Cardiac muscle cell (in vitro differentiated cells and primary cell): ENCODE measurements at regions not wholly inside any gene's neighbourhood (a gene's known extent, or its start where the extent isn't known, plus 50 kb on each side); places are given as distances from the start of the nearest gene placed in this dataset.

Source experiments
- DNase-seq, 2 donors: peaks; one replicate each; pipeline versions ENCODE4 v3.0.0 to v3.0.0-alpha.2; 2010 to 2017; ENCODE audit warnings: low read depth in 1 of 2, low spot score in 1 of 2
- H3K27ac ChIP-seq: fragments of 200-600 bp; sonication (generic); 2 replicates; pipeline ENCODE4 v1.5.1; 2016
- H3K27me3 ChIP-seq: fragments of 200-600 bp; sonication (generic); 2 replicates; pipeline ENCODE4 v1.6.0; 2016; ENCODE audit warnings: control low read depth
- H3K36me3 ChIP-seq: fragments of 200-600 bp; sonication (generic); 2 replicates; pipeline ENCODE4 v1.5.1; 2016; ENCODE audit warnings: control low read depth
- H3K4me1 ChIP-seq: fragments of 200-600 bp; sonication (generic); 2 replicates; pipeline ENCODE4 v1.8.1; 2017; ENCODE audit warnings: low read depth, mild to moderate bottlenecking, mixed run types
- H3K4me3 ChIP-seq: fragments of 200-600 bp; sonication (generic); 2 replicates; pipeline ENCODE4 v1.5.1; 2016; ENCODE audit warnings: mild to moderate bottlenecking
- H3K9me3 ChIP-seq: fragments of 200-600 bp; sonication (generic); 2 replicates; pipeline ENCODE4 v1.5.1; 2017; ENCODE audit warnings: low read depth, mild to moderate bottlenecking, control low read depth
- TF ChIP-seq, protein P1 (sequence below): IDR thresholded peaks from 2 replicates; pipeline ENCODE4 v1.5.1; 2012; ENCODE audit warnings: low read depth, mild to moderate bottlenecking, low read length

DNA sequence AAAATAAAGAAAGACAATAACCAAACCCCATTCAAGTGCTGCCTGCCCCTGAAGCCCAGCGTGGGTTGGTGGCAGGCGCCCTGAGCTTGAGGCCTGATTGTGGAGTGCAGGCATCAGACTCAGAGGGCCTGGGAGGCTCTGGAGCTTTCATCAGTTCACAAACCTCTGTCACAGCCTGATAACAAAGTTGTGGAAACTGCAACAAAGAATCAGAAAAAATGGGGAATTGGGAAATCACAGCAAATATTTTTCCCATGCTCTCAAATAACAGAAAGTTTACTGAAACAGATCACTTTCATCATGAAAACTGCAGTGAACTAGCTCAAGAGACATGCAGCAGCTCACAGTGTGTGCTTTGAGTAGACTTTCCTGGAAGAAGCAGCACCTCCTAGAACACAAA, 793.6 kb downstream of the UQCRFS1 start:
- no peak overlapping the region for H3K27ac ChIP-seq
- TF ChIP-seq, protein P1, sequence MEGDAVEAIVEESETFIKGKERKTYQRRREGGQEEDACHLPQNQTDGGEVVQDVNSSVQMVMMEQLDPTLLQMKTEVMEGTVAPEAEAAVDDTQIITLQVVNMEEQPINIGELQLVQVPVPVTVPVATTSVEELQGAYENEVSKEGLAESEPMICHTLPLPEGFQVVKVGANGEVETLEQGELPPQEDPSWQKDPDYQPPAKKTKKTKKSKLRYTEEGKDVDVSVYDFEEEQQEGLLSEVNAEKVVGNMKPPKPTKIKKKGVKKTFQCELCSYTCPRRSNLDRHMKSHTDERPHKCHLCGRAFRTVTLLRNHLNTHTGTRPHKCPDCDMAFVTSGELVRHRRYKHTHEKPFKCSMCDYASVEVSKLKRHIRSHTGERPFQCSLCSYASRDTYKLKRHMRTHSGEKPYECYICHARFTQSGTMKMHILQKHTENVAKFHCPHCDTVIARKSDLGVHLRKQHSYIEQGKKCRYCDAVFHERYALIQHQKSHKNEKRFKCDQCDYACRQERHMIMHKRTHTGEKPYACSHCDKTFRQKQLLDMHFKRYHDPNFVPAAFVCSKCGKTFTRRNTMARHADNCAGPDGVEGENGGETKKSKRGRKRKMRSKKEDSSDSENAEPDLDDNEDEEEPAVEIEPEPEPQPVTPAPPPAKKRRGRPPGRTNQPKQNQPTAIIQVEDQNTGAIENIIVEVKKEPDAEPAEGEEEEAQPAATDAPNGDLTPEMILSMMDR, result no peak

DNA sequence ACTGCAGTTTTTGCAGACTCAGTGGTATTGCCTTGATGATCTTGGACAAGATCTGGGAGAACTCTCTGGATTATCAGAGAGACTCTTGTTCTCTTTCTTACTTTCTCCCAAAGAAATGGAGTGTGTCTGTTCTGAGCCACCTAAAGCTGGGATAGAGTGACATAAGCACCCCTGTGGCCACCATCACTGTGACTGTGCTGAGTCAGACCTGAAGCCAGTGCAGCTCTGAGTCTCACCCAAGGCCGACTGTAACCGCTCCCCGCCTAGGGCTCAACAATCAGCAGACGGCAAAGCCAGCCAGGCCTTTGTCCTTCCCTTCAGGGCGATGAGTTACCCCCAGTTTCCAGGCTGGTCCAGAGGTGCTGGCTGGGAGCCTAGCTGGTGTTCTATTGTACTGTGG, 795.6 kb downstream of the UQCRFS1 start:
- TF ChIP-seq, protein P1, result no peak
- H3K4me1 ChIP-seq, result no peaks in the 10 kb centered on the region
- H3K36me3 ChIP-seq, result no peaks in the 10 kb centered on the region
- no peaks in the 10 kb centered on the region for H3K9me3 ChIP-seq
- no peak for DNase-seq
- no peak overlapping the region for H3K4me3 ChIP-seq
- no peak overlapping the region for H3K27ac ChIP-seq
- no peaks in the 10 kb centered on the region for H3K27me3 ChIP-seq

More for the DNA sequence above, 793.6 kb downstream of the UQCRFS1 start:
- H3K9me3 ChIP-seq, result no peaks in the 10 kb centered on the region
- DNase-seq, result peak in 1 of 2 donors; percentile 54
- H3K4me3 ChIP-seq, result no peak overlapping the region
- H3K4me1 ChIP-seq, result no peaks in the 10 kb centered on the region
- H3K27me3 ChIP-seq, result no peaks in the 10 kb centered on the region
- no peaks in the 10 kb centered on the region for H3K36me3 ChIP-seq

DNA sequence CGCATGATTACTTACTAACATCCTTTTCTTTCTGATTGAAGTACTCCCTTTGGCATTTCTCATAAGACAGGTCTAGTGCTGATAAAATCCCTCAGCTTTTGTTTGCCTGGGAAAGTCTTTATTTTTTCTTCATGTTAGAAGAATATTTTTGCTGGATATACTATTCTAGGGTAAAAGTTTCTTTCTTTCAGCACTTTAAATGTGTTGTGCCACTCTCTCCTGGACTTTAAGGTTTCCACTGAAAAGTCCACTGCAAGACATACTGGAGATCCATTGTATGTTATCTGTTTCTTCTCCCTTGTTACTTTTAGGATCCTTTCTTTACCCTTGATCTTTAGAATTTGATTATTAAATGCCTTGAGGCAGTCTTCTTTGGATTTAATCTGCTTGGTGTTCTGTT, 796.7 kb downstream of the UQCRFS1 start:
- Histone ChIP-seq H3K27ac (no peak overlapping the region), H3K4me1 (no peaks in the 10 kb centered on the region), H3K9me3 (no peaks in the 10 kb centered on the region), H3K4me3 (no peak overlapping the region), H3K36me3 (no peaks in the 10 kb centered on the region), H3K27me3 (no peaks in the 10 kb centered on the region)
- TF ChIP-seq, protein P1, result no peak
- DNase-seq, result no peak

DNA sequence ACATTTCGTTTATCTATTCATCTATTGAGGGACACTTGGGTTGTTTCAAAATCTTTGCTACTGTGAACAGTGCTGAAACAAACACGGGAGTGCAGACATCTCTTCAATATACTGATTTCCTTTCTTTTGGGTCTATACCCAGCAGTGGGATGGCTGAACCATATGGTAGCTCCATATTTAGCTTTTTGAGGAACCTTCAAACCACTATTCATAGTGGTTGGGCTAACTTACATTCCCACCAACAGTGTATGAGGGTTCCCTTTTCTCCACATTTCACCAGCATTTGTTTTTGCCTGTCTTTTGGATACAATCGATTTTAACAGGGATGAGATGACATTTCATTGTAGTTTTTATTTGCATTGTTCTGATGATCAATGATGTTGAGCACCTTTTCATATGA, 798.2 kb downstream of the UQCRFS1 start:
- H3K27me3 ChIP-seq, result no peaks in the 10 kb centered on the region
- no peaks in the 10 kb centered on the region for H3K9me3 ChIP-seq

DNA sequence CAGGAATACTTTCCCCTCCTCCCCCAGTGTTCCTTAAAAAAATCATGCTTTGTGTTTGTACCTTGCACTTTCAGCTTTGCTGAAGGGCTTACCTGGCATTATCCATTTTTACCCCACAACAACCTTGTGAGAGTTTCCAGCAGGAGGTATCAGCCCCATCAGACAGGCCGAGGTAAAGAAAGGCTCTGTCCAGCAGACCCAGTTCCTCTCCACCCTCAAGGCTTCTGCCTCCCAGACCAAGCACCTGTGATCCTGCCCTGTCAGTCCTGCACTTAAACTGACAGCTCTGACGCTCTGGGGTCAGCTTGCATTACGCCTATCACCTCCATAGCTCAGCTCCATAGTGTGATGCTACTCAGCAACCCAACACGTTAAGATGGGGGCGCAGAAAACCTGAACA, 803.1 kb downstream of the UQCRFS1 start:
- no peak overlapping the region for H3K27ac ChIP-seq
- H3K9me3 ChIP-seq, result no peaks in the 10 kb centered on the region
- no peaks in the 10 kb centered on the region for H3K27me3 ChIP-seq
- TF ChIP-seq, protein P1, result no peak
- peaks cover 14% of the 10 kb centered on the region for H3K4me1 ChIP-seq
- no peak overlapping the region for H3K4me3 ChIP-seq
- DNase-seq, result peak in 1 of 2 donors; percentile 11
- no peaks in the 10 kb centered on the region for H3K36me3 ChIP-seq

More for the DNA sequence above, 798.2 kb downstream of the UQCRFS1 start:
- Histone ChIP-seq H3K4me3 (no peak overlapping the region), H3K36me3 (no peaks in the 10 kb centered on the region), H3K27ac (no peak overlapping the region), H3K4me1 (no peaks in the 10 kb centered on the region)
- TF ChIP-seq, protein P1, result no peak
- no peak for DNase-seq

DNA sequence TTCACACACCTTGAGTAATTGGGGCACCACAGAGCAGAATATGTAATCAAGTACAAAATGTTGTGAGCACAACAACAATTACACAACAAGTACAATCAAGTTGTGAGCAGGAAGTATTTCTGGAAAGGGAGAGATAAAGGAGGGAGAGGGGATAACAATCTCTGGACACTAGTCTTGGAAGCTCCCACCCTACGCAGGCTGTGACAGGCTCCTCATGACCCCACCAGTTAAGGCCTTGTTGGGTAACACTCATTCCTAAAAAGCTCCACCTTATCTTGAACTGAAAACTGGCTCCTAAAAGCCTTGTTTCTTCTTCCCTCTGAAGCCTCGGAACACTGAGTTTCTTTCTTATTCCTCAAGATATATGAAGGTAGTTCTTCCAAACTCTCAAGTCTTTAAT, 806.0 kb downstream of the UQCRFS1 start:
- Histone ChIP-seq H3K27ac (no peak overlapping the region), H3K9me3 (no peaks in the 10 kb centered on the region), H3K27me3 (peaks cover 4% of the 10 kb centered on the region), H3K4me3 (no peak overlapping the region), H3K36me3 (no peaks in the 10 kb centered on the region), H3K4me1 (peaks cover 14% of the 10 kb centered on the region)
- TF ChIP-seq, protein P1, result no peak
- peak in 1 of 2 donors; percentile 9 for DNase-seq
